ENCODE measurements at regions not wholly inside any gene's neighbourhood (a gene's known extent, or its start where the extent isn't known, plus 50 kb on each side); places are given as distances from the start of the nearest gene placed in this dataset.

DNA sequence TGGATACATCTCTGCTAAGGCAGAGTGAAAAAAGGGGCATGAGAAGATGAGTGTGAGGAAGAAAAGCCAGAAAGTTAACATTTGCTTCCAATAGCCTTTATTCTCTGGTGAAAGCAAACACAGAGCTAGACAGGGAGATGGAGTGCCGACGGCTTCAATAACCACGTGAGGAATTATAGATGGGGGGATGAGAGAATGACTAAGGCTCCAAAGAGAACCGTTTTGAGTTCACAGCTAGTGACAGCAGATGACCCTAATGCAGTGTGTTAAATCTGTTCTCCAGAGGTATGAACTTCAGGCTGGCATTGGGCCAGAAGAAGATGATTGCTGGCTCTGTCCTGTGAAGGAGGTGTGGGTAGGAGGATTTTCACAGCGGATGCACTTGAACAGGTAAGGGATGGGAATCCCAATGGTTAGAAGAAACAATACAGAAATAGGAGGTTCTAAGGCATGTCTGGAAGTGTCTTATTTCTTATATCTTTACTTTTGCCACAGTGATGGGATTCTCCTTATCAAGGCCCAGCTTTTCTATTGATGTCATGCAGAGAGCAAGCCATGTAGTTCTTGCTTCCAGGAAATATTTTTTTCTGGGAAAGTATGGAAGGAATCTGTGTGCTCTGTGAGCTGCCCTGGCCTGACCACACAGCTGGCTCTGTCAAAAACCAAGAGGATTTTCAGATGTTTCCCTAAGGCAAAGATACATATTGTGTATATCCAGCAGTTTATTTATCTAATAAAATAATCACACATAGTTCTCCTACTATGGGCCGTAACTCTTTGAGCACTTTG, 573.8 kb downstream of the LTN1 start:
- no peaks in the 10 kb centered on the region for H4K20me1 ChIP-seq (ENCODE audit: insufficient read depth, low read length)
- TF ChIP-seq, protein P1, sequence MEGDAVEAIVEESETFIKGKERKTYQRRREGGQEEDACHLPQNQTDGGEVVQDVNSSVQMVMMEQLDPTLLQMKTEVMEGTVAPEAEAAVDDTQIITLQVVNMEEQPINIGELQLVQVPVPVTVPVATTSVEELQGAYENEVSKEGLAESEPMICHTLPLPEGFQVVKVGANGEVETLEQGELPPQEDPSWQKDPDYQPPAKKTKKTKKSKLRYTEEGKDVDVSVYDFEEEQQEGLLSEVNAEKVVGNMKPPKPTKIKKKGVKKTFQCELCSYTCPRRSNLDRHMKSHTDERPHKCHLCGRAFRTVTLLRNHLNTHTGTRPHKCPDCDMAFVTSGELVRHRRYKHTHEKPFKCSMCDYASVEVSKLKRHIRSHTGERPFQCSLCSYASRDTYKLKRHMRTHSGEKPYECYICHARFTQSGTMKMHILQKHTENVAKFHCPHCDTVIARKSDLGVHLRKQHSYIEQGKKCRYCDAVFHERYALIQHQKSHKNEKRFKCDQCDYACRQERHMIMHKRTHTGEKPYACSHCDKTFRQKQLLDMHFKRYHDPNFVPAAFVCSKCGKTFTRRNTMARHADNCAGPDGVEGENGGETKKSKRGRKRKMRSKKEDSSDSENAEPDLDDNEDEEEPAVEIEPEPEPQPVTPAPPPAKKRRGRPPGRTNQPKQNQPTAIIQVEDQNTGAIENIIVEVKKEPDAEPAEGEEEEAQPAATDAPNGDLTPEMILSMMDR (IDR thresholded peaks at IDR 0.05; ENCODE audit: extremely low read depth, low read depth, low read length): no peak
- no peaks in the 10 kb centered on the region for H3K36me3 ChIP-seq (ENCODE audit: insufficient read depth, low read length)
- H3K4me1 ChIP-seq (ENCODE audit: insufficient read depth, low read length): peaks cover 37% of the 10 kb centered on the region
- H2AFZ ChIP-seq (ENCODE audit: low read length): no peak overlapping the region
- H3K27ac ChIP-seq (ENCODE audit: low read depth, low read length): peak overlapping the region; percentile 66
- no peak overlapping the region for H3K4me2 ChIP-seq (ENCODE audit: insufficient read depth, low read length)
- H3K27me3 ChIP-seq (ENCODE audit: insufficient read depth, low read length): no peaks in the 10 kb centered on the region
- H3K79me2 ChIP-seq (ENCODE audit: insufficient read depth, low read length): no peaks in the 10 kb centered on the region
- no peaks in the 10 kb centered on the region for H3K9me3 ChIP-seq (ENCODE audit: low read depth, low read length)
- DNase-seq (ENCODE audit: insufficient read length, low spot score, missing footprints): peak; percentile 74
- no peak overlapping the region for H3K4me3 ChIP-seq (ENCODE audit: insufficient read depth, low read length)

GRCh38 chr21:28410256-28410655, 582.4 kb downstream of the LTN1 start:
- no peak for DNase-seq (ENCODE audit: insufficient read length, low spot score, missing footprints)

GRCh38 chr21:28402616-28402989, 590.1 kb downstream of the LTN1 start:
- no peaks in the 10 kb centered on the region for H3K79me2 ChIP-seq (ENCODE audit: insufficient read depth, low read length)
- H3K4me3 ChIP-seq (ENCODE audit: insufficient read depth, low read length): no peak overlapping the region
- no peaks in the 10 kb centered on the region for H3K9me3 ChIP-seq (ENCODE audit: low read depth, low read length)
- no peak overlapping the region for H3K27ac ChIP-seq (ENCODE audit: low read depth, low read length)
- H3K27me3 ChIP-seq (ENCODE audit: insufficient read depth, low read length): no peaks in the 10 kb centered on the region
- H4K20me1 ChIP-seq (ENCODE audit: insufficient read depth, low read length): no peaks in the 10 kb centered on the region
- peaks cover 5% of the 10 kb centered on the region for H3K4me1 ChIP-seq (ENCODE audit: insufficient read depth, low read length)
- H3K4me2 ChIP-seq (ENCODE audit: insufficient read depth, low read length): no peak overlapping the region
- H3K36me3 ChIP-seq (ENCODE audit: insufficient read depth, low read length): no peaks in the 10 kb centered on the region
- DNase-seq (ENCODE audit: insufficient read length, low spot score, missing footprints): peak; percentile 51
- TF ChIP-seq, protein P1 (IDR thresholded peaks at IDR 0.05; ENCODE audit: extremely low read depth, low read depth, low read length): no peak
- H2AFZ ChIP-seq (ENCODE audit: low read length): no peak overlapping the region

More at GRCh38 chr21:28410256-28410655, 582.4 kb downstream of the LTN1 start:
- Histone ChIP-seq H3K27me3 (ENCODE audit: insufficient read depth, low read length) (no peaks in the 10 kb centered on the region), H4K20me1 (ENCODE audit: insufficient read depth, low read length) (no peaks in the 10 kb centered on the region), H3K4me2 (ENCODE audit: insufficient read depth, low read length) (no peak overlapping the region), H3K79me2 (ENCODE audit: insufficient read depth, low read length) (no peaks in the 10 kb centered on the region), H2AFZ (ENCODE audit: low read length) (no peak overlapping the region), H3K4me3 (ENCODE audit: insufficient read depth, low read length) (no peak overlapping the region), H3K27ac (ENCODE audit: low read depth, low read length) (no peak overlapping the region), H3K36me3 (ENCODE audit: insufficient read depth, low read length) (no peaks in the 10 kb centered on the region), H3K4me1 (ENCODE audit: insufficient read depth, low read length) (no peaks in the 10 kb centered on the region), H3K9me3 (ENCODE audit: low read depth, low read length) (no peaks in the 10 kb centered on the region)
- TF ChIP-seq, protein P1 (IDR thresholded peaks at IDR 0.05; ENCODE audit: extremely low read depth, low read depth, low read length): no peak

- no peak for DNase-seq (ENCODE audit: insufficient read length, low spot score, missing footprints)
- no peaks in the 10 kb centered on the region for H4K20me1 ChIP-seq (ENCODE audit: insufficient read depth, low read length)
- no peak overlapping the region for H3K4me2 ChIP-seq (ENCODE audit: insufficient read depth, low read length)
- no peaks in the 10 kb centered on the region for H3K36me3 ChIP-seq (ENCODE audit: insufficient read depth, low read length)
- no peaks in the 10 kb centered on the region for H3K4me1 ChIP-seq (ENCODE audit: insufficient read depth, low read length)
- H3K9me3 ChIP-seq (ENCODE audit: low read depth, low read length): no peaks in the 10 kb centered on the region
- H3K27me3 ChIP-seq (ENCODE audit: insufficient read depth, low read length): no peaks in the 10 kb centered on the region
- no peaks in the 10 kb centered on the region for H3K79me2 ChIP-seq (ENCODE audit: insufficient read depth, low read length)
- no peak overlapping the region for H2AFZ ChIP-seq (ENCODE audit: low read length)
- no peak overlapping the region for H3K27ac ChIP-seq (ENCODE audit: low read depth, low read length)
- H3K4me3 ChIP-seq (ENCODE audit: insufficient read depth, low read length): no peak overlapping the region
- TF ChIP-seq, protein P1 (IDR thresholded peaks at IDR 0.05; ENCODE audit: extremely low read depth, low read depth, low read length): no peak
Measured at GRCh38 chr21:28397040-28397439, 595.6 kb downstream of the LTN1 start.

Data from osteoblast (primary cell).